GM23338 (cell line): ENCODE measurements at regions not wholly inside any gene's neighbourhood (a gene's known extent, or its start where the extent isn't known, plus 50 kb on each side); places are given as distances from the start of the nearest gene placed in this dataset.

Experiments
- ATAC-seq: fragments of 200-7000 bp; cut with Tn5 transposase; 3 replicates; pipeline ENCODE4 v1.9.1; 2020
- DNase-seq: peaks from one replicate; pipeline ENCODE4 v3.0.0-alpha.2; 2015; ENCODE audit warnings: low spot score
- H2AFZ ChIP-seq: fragments of 200-600 bp; sonication (generic); 2 replicates; pipeline ENCODE4 v1.8.0; 2016; ENCODE audit warnings: antibody characterized with exemption, mild to moderate bottlenecking, moderate library complexity
- H3F3A ChIP-seq: fragments of 200-600 bp; sonication (generic); replicated peaks from 2 replicates; pipeline ENCODE4 v1.8.0; 2017; ENCODE audit warnings: antibody characterized with exemption, mixed run types, low read depth
- H3K27ac ChIP-seq: fragments of 200-600 bp; sonication (generic); 2 replicates; pipeline ENCODE4 v1.6.1; 2016; ENCODE audit warnings: low read depth
- H3K27me3 ChIP-seq: fragments of 200-600 bp; sonication (generic); 2 replicates; pipeline ENCODE4 v1.8.0; 2016; ENCODE audit warnings: mild to moderate bottlenecking, mixed run types, moderate library complexity; ENCODE audit not compliant: insufficient read depth
- H3K36me3 ChIP-seq: fragments of 200-600 bp; sonication (generic); 2 replicates; pipeline ENCODE4 v1.8.0; 2016; ENCODE audit warnings: mild to moderate bottlenecking; ENCODE audit not compliant: insufficient read depth
- H3K4me1 ChIP-seq: fragments of 200-600 bp; sonication (generic); 2 replicates; pipeline ENCODE4 v1.8.0; 2016; ENCODE audit warnings: mild to moderate bottlenecking, moderate library complexity; ENCODE audit not compliant: insufficient read depth
- H3K4me2 ChIP-seq: fragments of 200-600 bp; sonication (generic); 2 replicates; pipeline ENCODE4 v1.7.1; 2017; ENCODE audit warnings: mixed run types
- H3K4me3 ChIP-seq: fragments of 200-600 bp; sonication (generic); 2 replicates; pipeline ENCODE4 v1.6.1; 2016; ENCODE audit warnings: mixed run types
- H3K79me2 ChIP-seq: fragments of 200-600 bp; sonication (generic); replicated peaks from 2 replicates; pipeline ENCODE4 v1.8.0; 2017; ENCODE audit warnings: mild to moderate bottlenecking; ENCODE audit not compliant: insufficient read depth
- H3K9me2 ChIP-seq: fragments of 200-600 bp; sonication (generic); 2 replicates; pipeline ENCODE4 v1.8.0; 2017; ENCODE audit not compliant: insufficient read depth
- H4K20me1 ChIP-seq: fragments of 200-600 bp; sonication (generic); replicated peaks from 2 replicates; pipeline ENCODE4 v1.8.0; 2017; ENCODE audit warnings: mild to moderate bottlenecking; ENCODE audit not compliant: insufficient read depth
- H3K27ac Mint-ChIP-seq: 2 replicates; pipeline ENCODE4 v1.8.0; 2020; ENCODE audit warnings: inconsistent platforms, mild to moderate bottlenecking, moderate library complexity, mixed read lengths
- H3K27me3 Mint-ChIP-seq: 3 replicates; pipeline ENCODE4 v1.8.0; 2022; ENCODE audit warnings: low read depth, mild to moderate bottlenecking, moderate library complexity, mixed read lengths, inconsistent platforms; ENCODE audit not compliant: insufficient read depth, poor library complexity
- H3K36me3 Mint-ChIP-seq: 3 replicates; pipeline ENCODE4 v1.8.0; 2021; ENCODE audit warnings: low read depth, mild to moderate bottlenecking, inconsistent platforms, moderate library complexity, mixed read lengths
- H3K4me1 Mint-ChIP-seq: 3 replicates; pipeline ENCODE4 v1.8.0; 2020; ENCODE audit warnings: mild to moderate bottlenecking, inconsistent platforms, mixed read lengths
- H3K4me3 Mint-ChIP-seq: 3 replicates; pipeline ENCODE4 v1.8.0; 2021; ENCODE audit warnings: moderate library complexity, mild to moderate bottlenecking, inconsistent platforms, mixed read lengths
- H3K9me3 Mint-ChIP-seq: 3 replicates; pipeline ENCODE4 v1.8.0; 2020; ENCODE audit warnings: moderate library complexity, mild to moderate bottlenecking, inconsistent platforms, mixed read lengths
- CREB1 ChIP-seq: fragments of 250-450 bp; sonication (Bioruptor Pico); IDR thresholded peaks from 2 replicates; pipeline ENCODE4 v1.5.0; 2020; ENCODE audit warnings: low read depth, mild to moderate bottlenecking, moderate library complexity
- CTCF ChIP-seq, 2 experiments: fragments of 200-600 bp in 1 of 2; sonication (generic) in 1 of 2; conservative IDR thresholded peaks; 2 replicates each; pipeline versions ENCODE4 v1.5.1 to v1.6.1; 2016 to 2017; ENCODE audit warnings: antibody characterized with exemption in 2 of 2, low read depth in 2 of 2, mild to moderate bottlenecking in 2 of 2, moderate library complexity in 1 of 2
- ETS1 ChIP-seq: IDR thresholded peaks from 2 replicates; pipeline ENCODE4 v1.6.1; 2016; ENCODE audit warnings: antibody characterized with exemption
- EZH2 ChIP-seq: fragments of 200-600 bp; sonication (generic); IDR thresholded peaks from one replicate; pipeline ENCODE4 v1.8.0; 2017; ENCODE audit warnings: antibody characterized with exemption, mild to moderate bottlenecking, low read depth; ENCODE audit not compliant: unreplicated experiment
- EZH2phosphoT487 ChIP-seq: fragments of 200-600 bp; sonication (generic); IDR thresholded peaks from one replicate; pipeline ENCODE4 v1.8.1; 2018; ENCODE audit warnings: antibody characterized with exemption; ENCODE audit not compliant: unreplicated experiment
- JUNB ChIP-seq: IDR thresholded peaks from one replicate; pipeline ENCODE4 v1.6.1; 2016; ENCODE audit warnings: antibody characterized with exemption; ENCODE audit not compliant: unreplicated experiment
- POLR2AphosphoS5 ChIP-seq: IDR thresholded peaks from 2 replicates; pipeline ENCODE4 v1.6.1; 2016; ENCODE audit warnings: antibody characterized with exemption, low read depth
- STAT1 ChIP-seq: IDR thresholded peaks from one replicate; pipeline ENCODE4 v1.6.1; 2016; ENCODE audit warnings: antibody characterized with exemption; ENCODE audit not compliant: unreplicated experiment
- ZNF114 ChIP-seq: fragments of 250-450 bp; sonication (Bioruptor Pico); IDR thresholded peaks from 2 replicates; pipeline ENCODE4 v1.5.0; 2020; ENCODE audit warnings: mild to moderate bottlenecking, moderate library complexity
- ZNF331 ChIP-seq: fragments of 250-450 bp; sonication (Bioruptor Pico); IDR thresholded peaks from 2 replicates; pipeline ENCODE4 v1.5.0; 2020; ENCODE audit warnings: low read depth, mild to moderate bottlenecking, moderate library complexity
- ZNF462 ChIP-seq: fragments of 250-450 bp; sonication (Bioruptor Pico); IDR thresholded peaks from 2 replicates; pipeline ENCODE4 v1.5.0; 2020; ENCODE audit warnings: mild to moderate bottlenecking, moderate library complexity

- no peak for TF ChIP-seq ZNF462 (CRISPR knock-in tag)
Observed at GRCh38 chr13:50378509-50379044, 363.3 kb downstream of the KCNRG start (continued).

GRCh38 chr13:50379584-50379983 lies 364.3 kb downstream of the KCNRG start:
- Mint-ChIP-seq H3K27me3 (no peaks in the 10 kb centered on the region), H3K36me3 (peaks cover 27% of the 10 kb centered on the region), H3K9me3 (peaks cover 26% of the 10 kb centered on the region), H3K4me1 (peaks cover 49% of the 10 kb centered on the region), H3K27ac (no peak overlapping the region), H3K4me3 (no peak overlapping the region)
- Histone ChIP-seq H3K4me1 (peaks cover 35% of the 10 kb centered on the region), H3K4me3 (no peak overlapping the region), H3K9me2 (peaks cover 8% of the 10 kb centered on the region; the same call in 1 of the 2 replicates), H3K79me2 (no peaks in the 10 kb centered on the region), H2AFZ (no peak overlapping the region), H3K27ac (no peak overlapping the region), H3K4me2 (no peak overlapping the region), H4K20me1 (no peaks in the 10 kb centered on the region), H3K36me3 (no peaks in the 10 kb centered on the region; the same call in 1 of the 2 replicates), H3K27me3 (no peaks in the 10 kb centered on the region), H3F3A (no peaks in the 10 kb centered on the region)
- DNase-seq (no peak), ATAC-seq (no peak)
- no peak for TF ChIP-seq EZH2
- no peak for TF ChIP-seq JUNB
- no peak for TF ChIP-seq ZNF331
- no peak for TF ChIP-seq ZNF114 (CRISPR knock-in tag)
- TF ChIP-seq POLR2AphosphoS5, result no peak
- no peak for TF ChIP-seq STAT1
- no peak for TF ChIP-seq CTCF (conservative IDR thresholded peaks at IDR 0.05; ENCODE audit: low read depth in 2 of 2)
- no peak for TF ChIP-seq ETS1
- no peak for TF ChIP-seq CREB1 (CRISPR knock-in tag)
- TF ChIP-seq EZH2phosphoT487, result no peak
